Osteocyte (in vitro differentiated cells): ENCODE measurements at regions not wholly inside any gene's neighbourhood (a gene's known extent, or its start where the extent isn't known, plus 50 kb on each side); places are given as distances from the start of the nearest gene placed in this dataset.

ENCODE experiments used
- DNase-seq: peaks from one replicate; pipeline ENCODE4 v3.0.0; 2021; ENCODE audit warnings: mixed read lengths; ENCODE audit not compliant: unreplicated experiment; ENCODE audit errors: extremely low spot score
- H3K27ac Mint-ChIP-seq: one replicate; pipeline ENCODE4 v1.8.0; 2021; ENCODE audit warnings: mild to moderate bottlenecking, mixed read lengths; ENCODE audit not compliant: unreplicated experiment
- H3K27me3 Mint-ChIP-seq: one replicate; pipeline ENCODE4 v1.8.0; 2021; ENCODE audit warnings: mixed read lengths; ENCODE audit not compliant: unreplicated experiment
- H3K36me3 Mint-ChIP-seq: one replicate; pipeline ENCODE4 v1.8.0; 2021; ENCODE audit warnings: mixed read lengths; ENCODE audit not compliant: unreplicated experiment
- H3K4me1 Mint-ChIP-seq: one replicate; pipeline ENCODE4 v1.8.0; 2021; ENCODE audit warnings: mixed read lengths; ENCODE audit not compliant: unreplicated experiment
- H3K4me3 Mint-ChIP-seq: one replicate; pipeline ENCODE4 v1.8.0; 2021; ENCODE audit warnings: mild to moderate bottlenecking, moderate library complexity, mixed read lengths; ENCODE audit not compliant: unreplicated experiment
- H3K9me3 Mint-ChIP-seq: one replicate; pipeline ENCODE4 v1.8.0; 2021; ENCODE audit warnings: mixed read lengths; ENCODE audit not compliant: unreplicated experiment
- CTCF ChIP-seq: fragments of 200-600 bp; sonication (generic); IDR thresholded peaks from 2 replicates; pipeline ENCODE4 v1.5.0; 2021; ENCODE audit warnings: antibody characterized with exemption, mild to moderate bottlenecking, moderate library complexity

GRCh38 chr1:95339377-95339776, 105.4 kb downstream of the RWDD3 start:
- no peak for TF ChIP-seq CTCF
- Mint-ChIP-seq H3K4me3 (no peak overlapping the region), H3K27ac (no peak overlapping the region), H3K36me3 (no peaks in the 10 kb centered on the region), H3K4me1 (no peaks in the 10 kb centered on the region), H3K9me3 (no peaks in the 10 kb centered on the region), H3K27me3 (peaks cover 15% of the 10 kb centered on the region)
- DNase-seq = no peak

- TF ChIP-seq CTCF = no peak
- Mint-ChIP-seq H3K4me1 (no peaks in the 10 kb centered on the region), H3K36me3 (no peaks in the 10 kb centered on the region), H3K9me3 (no peaks in the 10 kb centered on the region), H3K27me3 (peaks cover 18% of the 10 kb centered on the region), H3K27ac (no peak overlapping the region), H3K4me3 (no peak overlapping the region)
- DNase-seq = no peak
Observed at GRCh38 chr1:95340061-95340460, 106.1 kb downstream of the RWDD3 start.

- no peak for DNase-seq
- Mint-ChIP-seq H3K4me1 (no peaks in the 10 kb centered on the region), H3K4me3 (no peak overlapping the region), H3K9me3 (no peaks in the 10 kb centered on the region), H3K27me3 (peaks cover 17% of the 10 kb centered on the region), H3K36me3 (no peaks in the 10 kb centered on the region), H3K27ac (no peak overlapping the region)
- TF ChIP-seq CTCF = no peak
Observed at GRCh38 chr1:95352767-95353166, 118.8 kb downstream of the RWDD3 start.

- H3K27me3 Mint-ChIP-seq = peaks cover 19% of the 10 kb centered on the region
- TF ChIP-seq CTCF = no peak
- no peak for DNase-seq
- H3K4me1 Mint-ChIP-seq = no peaks in the 10 kb centered on the region
- no peaks in the 10 kb centered on the region for H3K36me3 Mint-ChIP-seq
- H3K27ac Mint-ChIP-seq = no peak overlapping the region
- no peaks in the 10 kb centered on the region for H3K9me3 Mint-ChIP-seq
- no peak overlapping the region for H3K4me3 Mint-ChIP-seq
Observed at GRCh38 chr1:95353194-95353593, 119.2 kb downstream of the RWDD3 start.

GRCh38 chr1:95364546-95364945, 130.5 kb downstream of the RWDD3 start:
- no peaks in the 10 kb centered on the region for H3K4me1 Mint-ChIP-seq
- DNase-seq = no peak
- no peak overlapping the region for H3K4me3 Mint-ChIP-seq
- H3K36me3 Mint-ChIP-seq = no peaks in the 10 kb centered on the region
- no peak overlapping the region for H3K27ac Mint-ChIP-seq
- H3K9me3 Mint-ChIP-seq = no peaks in the 10 kb centered on the region
- peaks cover 6% of the 10 kb centered on the region for H3K27me3 Mint-ChIP-seq
- no peak for TF ChIP-seq CTCF
